ENCODE measurements at regions not wholly inside any gene's neighbourhood (a gene's known extent, or its start where the extent isn't known, plus 50 kb on each side); places are given as distances from the start of the nearest gene placed in this dataset.

- no peak for DNase-seq (ENCODE audit: low spot score in 2 of 2)
- no peak overlapping the region for H3K27ac ChIP-seq
- H3K4me1 ChIP-seq = no peaks in the 10 kb centered on the region
- H3K9me3 ChIP-seq = no peaks in the 10 kb centered on the region
- peaks cover 0 to 6% of the 10 kb centered on the region in 2 donors for H3K27me3 ChIP-seq
- TF ChIP-seq, protein P1, sequence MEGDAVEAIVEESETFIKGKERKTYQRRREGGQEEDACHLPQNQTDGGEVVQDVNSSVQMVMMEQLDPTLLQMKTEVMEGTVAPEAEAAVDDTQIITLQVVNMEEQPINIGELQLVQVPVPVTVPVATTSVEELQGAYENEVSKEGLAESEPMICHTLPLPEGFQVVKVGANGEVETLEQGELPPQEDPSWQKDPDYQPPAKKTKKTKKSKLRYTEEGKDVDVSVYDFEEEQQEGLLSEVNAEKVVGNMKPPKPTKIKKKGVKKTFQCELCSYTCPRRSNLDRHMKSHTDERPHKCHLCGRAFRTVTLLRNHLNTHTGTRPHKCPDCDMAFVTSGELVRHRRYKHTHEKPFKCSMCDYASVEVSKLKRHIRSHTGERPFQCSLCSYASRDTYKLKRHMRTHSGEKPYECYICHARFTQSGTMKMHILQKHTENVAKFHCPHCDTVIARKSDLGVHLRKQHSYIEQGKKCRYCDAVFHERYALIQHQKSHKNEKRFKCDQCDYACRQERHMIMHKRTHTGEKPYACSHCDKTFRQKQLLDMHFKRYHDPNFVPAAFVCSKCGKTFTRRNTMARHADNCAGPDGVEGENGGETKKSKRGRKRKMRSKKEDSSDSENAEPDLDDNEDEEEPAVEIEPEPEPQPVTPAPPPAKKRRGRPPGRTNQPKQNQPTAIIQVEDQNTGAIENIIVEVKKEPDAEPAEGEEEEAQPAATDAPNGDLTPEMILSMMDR (IDR thresholded peaks at IDR 0.05) = no peak
- no peak for TF ChIP-seq POLR2A (IDR thresholded peaks at IDR 0.05)
- no peak for TF ChIP-seq POLR2AphosphoS5 (IDR thresholded peaks at IDR 0.05)
- H3K4me3 ChIP-seq = no peak overlapping the region
- intact Hi-C loops (cut with DNase I; ENCODE audit: low total_unique reads) = no loop called here
- H3K36me3 ChIP-seq = no peaks in the 10 kb centered on the region
Measured at GRCh38 chrX:125620715-125621587, 301.3 kb downstream of the TEX13C start.

- Histone ChIP-seq H3K4me3 (no peak overlapping the region), H3K27me3 (peaks cover 0 to 6% of the 10 kb centered on the region in 2 donors), H3K36me3 (no peaks in the 10 kb centered on the region), H3K9me3 (no peaks in the 10 kb centered on the region), H3K27ac (no peak overlapping the region), H3K4me1 (no peaks in the 10 kb centered on the region)
- no peak for TF ChIP-seq POLR2A (IDR thresholded peaks at IDR 0.05)
- no peak for TF ChIP-seq POLR2AphosphoS5 (IDR thresholded peaks at IDR 0.05)
- TF ChIP-seq, protein P1 (IDR thresholded peaks at IDR 0.05) = no peak
- intact Hi-C loops (cut with DNase I; ENCODE audit: low total_unique reads) = no loop called here
- DNase-seq (ENCODE audit: low spot score in 2 of 2) = no peak
Measured at GRCh38 chrX:125621588-125621927, 301.9 kb downstream of the TEX13C start.

- Histone ChIP-seq H3K36me3 (no peaks in the 10 kb centered on the region), H3K4me3 (no peak overlapping the region), H3K27me3 (peaks cover 0 to 16% of the 10 kb centered on the region in 2 donors), H3K9me3 (no peaks in the 10 kb centered on the region), H3K4me1 (no peaks in the 10 kb centered on the region), H3K27ac (no peak overlapping the region)
- TF ChIP-seq POLR2A (IDR thresholded peaks at IDR 0.05) (no peak), POLR2AphosphoS5 (IDR thresholded peaks at IDR 0.05) (no peak)
- TF ChIP-seq, protein P1 (IDR thresholded peaks at IDR 0.05) = no peak
- intact Hi-C loops (cut with DNase I; ENCODE audit: low total_unique reads) = no loop called here
- DNase-seq (ENCODE audit: low spot score in 2 of 2) = no peak
Measured at GRCh38 chrX:125622899-125623298, 303.2 kb downstream of the TEX13C start.

DNA sequence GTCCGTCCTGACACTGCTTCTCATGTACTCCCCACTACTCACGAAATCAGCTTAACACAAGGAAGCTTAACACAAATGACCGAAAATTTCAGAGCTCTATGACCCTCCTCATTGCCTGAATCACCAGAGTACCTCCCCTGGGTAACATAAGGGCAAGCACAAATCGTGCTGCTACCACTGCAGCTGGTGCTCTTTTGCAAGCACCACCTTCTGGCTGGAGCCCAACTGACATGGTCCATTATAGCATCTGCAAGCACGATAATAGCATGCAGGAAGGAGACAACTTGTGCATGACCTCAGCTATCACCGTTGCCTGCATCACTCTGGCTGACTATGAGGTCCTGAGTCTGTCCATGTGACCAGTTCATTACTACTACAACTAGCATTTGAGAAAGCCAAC is 308.0 kb downstream of the TEX13C start:
- H3K4me1 ChIP-seq = no peaks in the 10 kb centered on the region
- no peak overlapping the region for H3K27ac ChIP-seq
- peaks cover 0 to 11% of the 10 kb centered on the region in 2 donors for H3K27me3 ChIP-seq
- no peak for DNase-seq (ENCODE audit: low spot score in 2 of 2)
- no peaks in the 10 kb centered on the region for H3K9me3 ChIP-seq
- no peak overlapping the region for H3K4me3 ChIP-seq
- H3K36me3 ChIP-seq = no peaks in the 10 kb centered on the region
- intact Hi-C loops (cut with DNase I; ENCODE audit: low total_unique reads) = no loop called here
- TF ChIP-seq POLR2A (IDR thresholded peaks at IDR 0.05) (no peak), POLR2AphosphoS5 (IDR thresholded peaks at IDR 0.05) (no peak)
- TF ChIP-seq, protein P1 (IDR thresholded peaks at IDR 0.05) = no peak

DNA sequence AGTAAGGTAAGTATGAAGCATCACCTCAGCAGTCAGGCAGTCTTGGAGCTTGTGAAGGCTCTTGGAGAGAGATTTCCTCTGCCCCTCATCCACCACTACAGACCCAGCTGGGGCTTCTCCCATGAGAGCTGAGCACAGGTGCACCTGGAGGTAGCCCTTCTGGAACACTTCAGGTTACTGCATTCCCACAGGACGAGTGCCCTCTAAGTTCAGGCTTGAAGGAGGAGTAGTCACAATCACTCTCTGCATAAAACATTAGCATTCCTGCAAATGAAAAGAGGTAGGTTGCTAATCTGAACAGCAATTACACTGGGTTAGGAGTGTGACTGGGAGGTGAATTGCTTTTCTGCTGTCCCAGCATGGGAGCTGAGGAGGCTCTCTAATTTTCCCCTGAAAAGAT is 308.8 kb downstream of the TEX13C start:
- TF ChIP-seq POLR2A (IDR thresholded peaks at IDR 0.05) (no peak), POLR2AphosphoS5 (IDR thresholded peaks at IDR 0.05) (no peak)
- TF ChIP-seq, protein P1 (IDR thresholded peaks at IDR 0.05) = no peak
- no peak for DNase-seq (ENCODE audit: low spot score in 2 of 2)
- Histone ChIP-seq H3K27me3 (peaks cover 0 to 11% of the 10 kb centered on the region in 2 donors), H3K36me3 (no peaks in the 10 kb centered on the region), H3K4me1 (no peaks in the 10 kb centered on the region), H3K4me3 (no peak overlapping the region), H3K9me3 (no peaks in the 10 kb centered on the region), H3K27ac (no peak overlapping the region)
- intact Hi-C loops (cut with DNase I; ENCODE audit: low total_unique reads) = no loop called here
